ENCODE measurements at regions not wholly inside any gene's neighbourhood (a gene's known extent, or its start where the extent isn't known, plus 50 kb on each side); places are given as distances from the start of the nearest gene placed in this dataset.

- TF ChIP-seq KLF16 (tag by site-specific recombination; IDR thresholded peaks at IDR 0.05) (no peak), MEIS1 (CRISPR knock-in tag; IDR thresholded peaks at IDR 0.05; ENCODE audit: borderline replicate concordance) (no peak), FEZF1 (tag by site-specific recombination; IDR thresholded peaks at IDR 0.05) (no peak), ZNF274 (IDR thresholded peaks at IDR 0.05; ENCODE audit: low read length) (no peak), ZNF274 (tag by site-specific recombination; IDR thresholded peaks at IDR 0.05; ENCODE audit: borderline replicate concordance) (no peak), TCF7L2 (IDR thresholded peaks at IDR 0.05; ENCODE audit: borderline replicate concordance, low read depth, low read length) (no peak), ZNF37A (tag by site-specific recombination; IDR thresholded peaks at IDR 0.05) (no peak), CTCF (tag by site-specific recombination; IDR thresholded peaks at IDR 0.05) (no peak), ZNF341 (tag by site-specific recombination; IDR thresholded peaks at IDR 0.05; ENCODE audit: low read depth) (no peak), ZNF146 (tag by site-specific recombination; IDR thresholded peaks at IDR 0.05) (no peak), YY1 (tag by site-specific recombination; IDR thresholded peaks at IDR 0.05) (no peak), ZNF423 (tag by site-specific recombination; IDR thresholded peaks at IDR 0.05) (no peak), ZBTB8A (tag by site-specific recombination; IDR thresholded peaks at IDR 0.05) (no peak)
Measured at GRCh38 chr10:4450169-4450568, 375.8 kb upstream of the AKR1E2 start.
